Activated CD4-positive, alpha-beta T cell treated with anti-CD3 and anti-CD28 coated beads for 36 hours (primary cell): ENCODE measurements at regions not wholly inside any gene's neighbourhood (a gene's known extent, or its start where the extent isn't known, plus 50 kb on each side); places are given as distances from the start of the nearest gene placed in this dataset.
"Not testable (repeated sequence)": the region's sequence is repeated elsewhere in the genome, so short reads cannot be mapped to it uniquely, and the experiment has no call there.

Experiments used
- ATAC-seq: fragments of 200-7000 bp; cut with Tn5 transposase; one replicate; pipeline ENCODE4 v1.10.0; 2021; ENCODE audit warnings: mild to moderate bottlenecking, moderate library complexity
- CTCF ChIA-PET: fragments of 350-600 bp; sonication (Branson Sonifier 250); formaldehyde crosslinking; loops from one replicate; lab custom pipeline; 2021; ENCODE audit warnings: antibody characterized with exemption; lab: Charles Lee
- POLR2A ChIA-PET: fragments of 350-600 bp; sonication (Branson Sonifier 250); formaldehyde crosslinking; loops from one replicate; lab custom pipeline; 2021; ENCODE audit warnings: antibody characterized with exemption, inconsistent platforms; lab: Charles Lee
- DNase-seq: peaks from one replicate; pipeline ENCODE4 v3.0.0-alpha.2; 2020
- H3K27ac Mint-ChIP-seq: one replicate; pipeline ENCODE4 v1.8.0; 2021; ENCODE audit warnings: mixed read lengths
- H3K27me3 Mint-ChIP-seq: one replicate; pipeline ENCODE4 v1.8.0; 2021; ENCODE audit warnings: mixed read lengths
- H3K36me3 Mint-ChIP-seq: one replicate; pipeline ENCODE4 v1.8.0; 2021; ENCODE audit warnings: low read depth, mixed read lengths
- H3K4me1 Mint-ChIP-seq: one replicate; pipeline ENCODE4 v1.8.0; 2021; ENCODE audit warnings: mixed read lengths
- H3K4me3 Mint-ChIP-seq: one replicate; pipeline ENCODE4 v1.8.0; 2021; ENCODE audit warnings: mild to moderate bottlenecking, moderate library complexity, mixed read lengths
- H3K9me3 Mint-ChIP-seq: one replicate; pipeline ENCODE4 v1.8.0; 2021; ENCODE audit warnings: low read depth, mixed read lengths
- intact Hi-C, 2 experiments: fragments of 100-400 bp; cut with DNase I in 1 of 2; cut with micrococcal nuclease in 1 of 2; formaldehyde crosslinking; loops; one replicate each; pipeline versions ENCODE4 v1.14.2 to v1.15.1; 2022 to 2024; cut with DNase I, micrococcal nuclease

DNA sequence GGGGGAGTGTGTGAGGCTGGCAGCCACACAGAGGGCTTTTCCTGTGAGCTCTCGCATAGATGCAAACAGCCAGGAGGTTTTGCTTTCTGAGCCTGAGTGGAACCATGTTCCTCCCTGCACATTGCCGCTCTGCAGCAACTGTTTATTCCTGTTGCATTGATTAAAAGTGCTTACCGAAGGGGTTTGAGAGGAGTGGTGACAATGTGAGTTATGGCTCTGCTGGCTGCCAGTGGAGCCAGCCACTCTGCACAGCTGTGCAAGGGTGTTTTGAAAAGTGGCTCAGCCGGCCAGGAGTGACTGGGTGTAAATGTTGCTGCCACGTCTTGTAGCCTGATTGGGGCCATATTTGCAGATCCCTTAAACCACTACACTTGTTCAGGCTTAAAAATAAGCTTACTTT is 114.9 kb upstream of the EEF2KMT start:
- POLR2A ChIA-PET, DNase-seq, H3K4me1 Mint-ChIP-seq, intact Hi-C loops, H3K9me3 Mint-ChIP-seq, H3K4me3 Mint-ChIP-seq, ATAC-seq, H3K36me3 Mint-ChIP-seq, CTCF ChIA-PET, H3K27ac Mint-ChIP-seq: not testable (repeated sequence)
- H3K27me3 Mint-ChIP-seq: peaks cover 25% of the 10 kb centered on the region

DNA sequence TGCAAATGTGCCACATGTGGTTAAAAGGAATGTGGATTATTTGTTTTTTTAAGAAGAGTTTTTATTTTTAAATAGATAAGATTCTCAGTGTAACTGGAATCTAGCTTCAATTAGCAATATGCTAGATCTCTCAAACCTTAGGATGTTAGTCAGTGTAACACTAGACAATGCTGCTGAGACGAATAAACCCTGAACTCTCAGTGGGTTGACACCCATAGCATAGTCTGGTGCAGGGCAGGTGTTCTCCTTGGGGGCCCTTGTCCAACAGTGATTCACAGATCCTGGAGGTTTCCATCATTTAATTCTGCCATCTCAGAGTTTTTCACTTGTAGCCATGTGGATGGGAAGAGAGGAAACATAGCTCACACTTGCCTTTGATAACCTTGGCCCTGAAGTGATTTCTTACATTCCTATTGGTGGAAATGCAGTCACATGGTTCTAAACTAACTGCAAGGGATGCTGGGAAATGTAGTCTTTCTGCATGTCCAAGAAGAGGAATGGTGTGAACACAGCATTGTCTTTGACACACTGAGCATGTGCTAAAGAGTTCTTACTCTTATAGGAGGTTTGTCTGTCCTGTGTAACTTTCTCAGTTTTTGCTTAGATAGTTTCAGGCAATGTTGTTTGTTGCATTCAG is 110.4 kb upstream of the EEF2KMT start:
- H3K36me3 Mint-ChIP-seq, DNase-seq, POLR2A ChIA-PET, H3K4me3 Mint-ChIP-seq, H3K27me3 Mint-ChIP-seq, H3K4me1 Mint-ChIP-seq, H3K27ac Mint-ChIP-seq, ATAC-seq, CTCF ChIA-PET, H3K9me3 Mint-ChIP-seq, intact Hi-C loops: not testable (repeated sequence)

GRCh38 chr16:5207001-5207523 is 109.5 kb upstream of the EEF2KMT start:
- Mint-ChIP-seq H3K4me1 (no peaks in the 10 kb centered on the region), H3K36me3 (no peaks in the 10 kb centered on the region), H3K27ac (no peak overlapping the region), H3K9me3 (no peaks in the 10 kb centered on the region), H3K27me3 (peaks cover 7% of the 10 kb centered on the region), H3K4me3 (no peak overlapping the region)
- POLR2A ChIA-PET: no interaction called here
- ATAC-seq (no peak), DNase-seq (no peak)
- intact Hi-C loops: no loop called here
- CTCF ChIA-PET: no interaction called here

DNA sequence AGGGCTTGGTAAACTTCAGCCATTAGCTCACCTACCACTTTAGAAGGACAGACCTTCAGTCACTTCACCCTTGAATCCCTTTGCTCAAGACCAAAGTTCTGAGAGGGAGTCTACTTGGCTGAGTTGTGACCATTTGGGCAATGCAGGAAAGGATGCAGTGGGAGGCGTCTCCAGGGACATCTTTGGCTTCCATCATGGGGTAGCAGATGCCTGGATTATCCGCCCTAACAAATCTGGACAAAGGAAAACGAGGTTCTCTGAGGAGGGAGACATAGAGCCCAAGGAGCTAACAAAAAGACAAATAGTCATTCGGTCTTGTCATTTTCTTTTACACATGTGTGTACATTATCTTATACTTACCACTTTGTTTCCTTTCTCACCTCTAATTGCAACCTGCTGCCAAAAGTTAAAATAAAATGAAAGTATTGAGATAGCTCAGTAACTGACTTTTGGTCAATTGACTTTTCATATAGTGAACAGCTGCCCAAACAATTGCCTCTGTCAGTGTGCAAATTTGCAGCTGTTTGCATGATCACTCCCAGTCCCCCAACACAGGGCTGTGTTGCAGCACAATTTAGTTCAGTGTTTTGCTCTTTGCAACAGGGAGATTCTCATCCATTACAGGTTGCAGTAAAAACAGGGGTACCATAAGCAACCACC is 108.9 kb upstream of the EEF2KMT start:
- Mint-ChIP-seq H3K4me1 (no peaks in the 10 kb centered on the region), H3K27me3 (peaks cover 4% of the 10 kb centered on the region), H3K9me3 (no peaks in the 10 kb centered on the region), H3K27ac (no peak overlapping the region), H3K36me3 (no peaks in the 10 kb centered on the region), H3K4me3 (no peak overlapping the region)
- intact Hi-C loops: no loop called here
- ATAC-seq: no peak
- ChIA-PET CTCF (no interaction called here), POLR2A (no interaction called here)
- no peak for DNase-seq

DNA sequence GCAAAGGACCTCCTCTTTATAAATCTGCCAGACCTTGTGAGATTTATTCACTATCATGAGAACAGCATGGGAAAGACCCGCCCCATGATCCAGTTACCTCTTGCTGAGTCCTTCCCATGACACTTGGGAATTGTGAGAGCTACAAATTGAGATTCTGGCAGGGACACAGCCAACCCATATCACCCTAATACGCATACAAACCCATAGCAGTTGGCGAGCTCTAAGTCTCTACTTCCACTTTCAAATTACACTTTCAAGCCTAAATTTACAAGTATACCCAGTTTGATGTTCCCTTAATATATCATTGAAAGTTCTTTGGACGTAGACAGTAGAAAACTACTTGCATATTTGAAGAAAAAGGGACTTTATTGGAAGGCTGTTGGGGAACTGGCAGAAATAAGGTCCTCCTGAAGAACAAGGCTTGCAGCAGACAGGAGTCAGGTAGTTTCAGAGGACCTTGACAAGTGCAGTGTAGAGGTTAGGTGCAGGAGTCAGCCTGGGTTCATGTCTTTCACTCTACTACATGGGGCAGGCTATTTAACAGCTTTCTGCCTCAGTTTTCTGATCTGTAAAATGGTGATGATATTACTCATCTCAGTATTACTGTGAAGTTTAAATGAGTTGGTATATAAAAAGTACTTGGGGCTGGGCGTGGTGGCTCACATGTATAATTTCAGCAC is 107.9 kb upstream of the EEF2KMT start:
- H3K27ac Mint-ChIP-seq: no peak overlapping the region
- no peaks in the 10 kb centered on the region for H3K4me1 Mint-ChIP-seq
- H3K4me3 Mint-ChIP-seq: no peak overlapping the region
- no peak for DNase-seq
- CTCF ChIA-PET: no interaction called here
- no peak for ATAC-seq
- H3K27me3 Mint-ChIP-seq: peaks cover 4% of the 10 kb centered on the region
- POLR2A ChIA-PET: no interaction called here
- intact Hi-C loops: no loop called here
- H3K9me3 Mint-ChIP-seq: no peaks in the 10 kb centered on the region
- H3K36me3 Mint-ChIP-seq: no peaks in the 10 kb centered on the region

- CTCF ChIA-PET, H3K27ac Mint-ChIP-seq, intact Hi-C loops, H3K9me3 Mint-ChIP-seq, H3K27me3 Mint-ChIP-seq, H3K36me3 Mint-ChIP-seq, POLR2A ChIA-PET, ATAC-seq, DNase-seq, H3K4me1 Mint-ChIP-seq, H3K4me3 Mint-ChIP-seq: not testable (repeated sequence)
These were observed 106.1 kb upstream of the EEF2KMT start for GRCh38 chr16:5203675-5204074.

DNA sequence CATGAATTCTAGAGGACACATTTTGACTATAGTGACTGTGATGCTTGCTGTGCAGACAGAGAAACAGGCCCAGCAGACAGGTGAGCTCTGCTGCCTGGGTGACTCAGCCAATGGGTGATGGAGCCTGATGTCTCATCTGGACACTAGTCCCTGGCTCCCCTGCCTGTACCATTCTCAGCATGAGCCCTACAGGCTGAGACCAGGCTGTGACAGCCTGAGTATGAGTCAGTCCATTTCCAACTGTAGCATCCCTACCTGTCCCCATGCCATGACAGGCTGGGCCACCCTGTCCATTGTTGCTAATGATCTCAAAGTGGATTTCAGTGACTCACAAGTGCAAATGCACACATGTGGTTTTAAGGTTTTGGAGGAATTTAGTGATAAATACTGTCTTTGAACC is 102.5 kb upstream of the EEF2KMT start:
- intact Hi-C loops: no loop called here
- ChIA-PET POLR2A (no interaction called here), CTCF (no interaction called here)
- H3K36me3 Mint-ChIP-seq: no peaks in the 10 kb centered on the region
- DNase-seq: peak; percentile 4
- no peak overlapping the region for H3K4me3 Mint-ChIP-seq
- no peaks in the 10 kb centered on the region for H3K4me1 Mint-ChIP-seq
- H3K27ac Mint-ChIP-seq: no peak overlapping the region
- ATAC-seq: no peak
- H3K27me3 Mint-ChIP-seq: peaks cover 4% of the 10 kb centered on the region
- H3K9me3 Mint-ChIP-seq: no peaks in the 10 kb centered on the region

- H3K4me3 Mint-ChIP-seq: no peak overlapping the region
- H3K27ac Mint-ChIP-seq: no peak overlapping the region
- no peak for DNase-seq
- ATAC-seq: no peak
- H3K9me3 Mint-ChIP-seq: no peaks in the 10 kb centered on the region
- POLR2A ChIA-PET: no interaction called here
- peaks cover 8% of the 10 kb centered on the region for H3K27me3 Mint-ChIP-seq
- intact Hi-C loops: no loop called here
- no peaks in the 10 kb centered on the region for H3K36me3 Mint-ChIP-seq
- CTCF ChIA-PET: interaction anchor here (0.6 kb wide), 1 partner anchor 1808 kb away, joined by 3 read pairs; no protein-coding TSS in a partner anchor
- H3K4me1 Mint-ChIP-seq: no peaks in the 10 kb centered on the region
These were observed 98.6 kb upstream of the EEF2KMT start for GRCh38 chr16:5196204-5196603.

- ATAC-seq (no peak), DNase-seq (no peak)
- intact Hi-C loops: no loop called here
- Mint-ChIP-seq H3K4me1 (no peaks in the 10 kb centered on the region), H3K27ac (no peak overlapping the region), H3K36me3 (no peaks in the 10 kb centered on the region), H3K4me3 (no peak overlapping the region), H3K27me3 (peaks cover 8% of the 10 kb centered on the region), H3K9me3 (no peaks in the 10 kb centered on the region)
- ChIA-PET CTCF (no interaction called here), POLR2A (no interaction called here)
These were observed 96.3 kb upstream of the EEF2KMT start for GRCh38 chr16:5193861-5194260.

- POLR2A ChIA-PET: no interaction called here
- Mint-ChIP-seq H3K4me3 (no peak overlapping the region), H3K4me1 (no peaks in the 10 kb centered on the region), H3K9me3 (no peaks in the 10 kb centered on the region), H3K36me3 (no peaks in the 10 kb centered on the region), H3K27ac (no peak overlapping the region), H3K27me3 (peaks cover 2% of the 10 kb centered on the region)
- no peak for ATAC-seq
- no peak for DNase-seq
- intact Hi-C loops: no loop called here
- CTCF ChIA-PET: no interaction called here
These were observed 91.4 kb upstream of the EEF2KMT start for GRCh38 chr16:5188989-5189352.

GRCh38 chr16:5188318-5188988 is 90.9 kb upstream of the EEF2KMT start:
- H3K9me3 Mint-ChIP-seq: no peaks in the 10 kb centered on the region
- H3K36me3 Mint-ChIP-seq: no peaks in the 10 kb centered on the region
- CTCF ChIA-PET: no interaction called here
- ATAC-seq (no peak), DNase-seq (no peak)
- POLR2A ChIA-PET: no interaction called here
- no peak overlapping the region for H3K4me3 Mint-ChIP-seq
- H3K27ac Mint-ChIP-seq: no peak overlapping the region
- H3K27me3 Mint-ChIP-seq: peaks cover 2% of the 10 kb centered on the region
- intact Hi-C loops: no loop called here
- H3K4me1 Mint-ChIP-seq: no peaks in the 10 kb centered on the region
